NCI-H748 (cell line): ENCODE measurements at regions not wholly inside any gene's neighbourhood (a gene's known extent, or its start where the extent isn't known, plus 50 kb on each side); places are given as distances from the start of the nearest gene placed in this dataset.
"Not testable (repeated sequence)": the region's sequence is repeated elsewhere in the genome, so short reads cannot be mapped to it uniquely, and the experiment has no call there.

ENCODE experiments used
- DNase-seq: peaks from one replicate; lab custom pipeline; 2025; ENCODE audit not compliant: unreplicated experiment; lab: John Stamatoyannopoulos, UW

- no peak for DNase-seq
These were observed 102.0 kb upstream of the DAZL start for GRCh38 chr3:16707260-16707659.

- no peak for DNase-seq
These were observed 103.1 kb upstream of the DAZL start for GRCh38 chr3:16708285-16708684.

GRCh38 chr3:16711691-16712090 lies 106.5 kb upstream of the DAZL start:
- DNase-seq = not testable (repeated sequence)

GRCh38 chr3:16715281-16715680 lies 110.1 kb upstream of the DAZL start:
- no peak for DNase-seq

GRCh38 chr3:16719426-16719825 lies 114.2 kb upstream of the DAZL start:
- DNase-seq = no peak

GRCh38 chr3:16720367-16720940 lies 115.2 kb upstream of the DAZL start:
- no peak for DNase-seq

GRCh38 chr3:16721494-16721893 lies 116.3 kb upstream of the DAZL start:
- no peak for DNase-seq

- DNase-seq = no peak
These were observed 118.8 kb upstream of the DAZL start for GRCh38 chr3:16723978-16724377.

- no peak for DNase-seq
These were observed 119.3 kb upstream of the DAZL start for GRCh38 chr3:16724487-16724886.

GRCh38 chr3:16725972-16726371 lies 120.7 kb upstream of the DAZL start:
- DNase-seq = no peak

GRCh38 chr3:16728770-16729745 lies 123.8 kb upstream of the DAZL start:
- no peak for DNase-seq

GRCh38 chr3:16738451-16738850 lies 133.2 kb upstream of the DAZL start:
- no peak for DNase-seq

GRCh38 chr3:16739541-16740105 lies 134.4 kb upstream of the DAZL start:
- no peak for DNase-seq

GRCh38 chr3:16740515-16740914 lies 135.3 kb upstream of the DAZL start:
- no peak for DNase-seq

- DNase-seq = no peak
These were observed 136.0 kb upstream of the DAZL start for GRCh38 chr3:16741103-16741758.

GRCh38 chr3:16741890-16742289 lies 136.7 kb upstream of the DAZL start:
- no peak for DNase-seq

GRCh38 chr3:16743276-16743675 lies 138.1 kb upstream of the DAZL start:
- no peak for DNase-seq

GRCh38 chr3:16759227-16759903 lies 125.4 kb upstream of the PLCL2 start:
- DNase-seq = no peak

GRCh38 chr3:16761571-16761970 lies 123.2 kb upstream of the PLCL2 start:
- DNase-seq = no peak

GRCh38 chr3:16765661-16766060 lies 119.1 kb upstream of the PLCL2 start:
- no peak for DNase-seq

GRCh38 chr3:16767006-16767405 lies 117.7 kb upstream of the PLCL2 start:
- no peak for DNase-seq
